Natural killer cell treated with Interleukin-12 subunit alpha and Interleukin-12 subunit beta and Interleukin-15 and Interleukin-18, amount 100 ng/mL, for 72 hours (primary cell): ENCODE measurements at regions not wholly inside any gene's neighbourhood (a gene's known extent, or its start where the extent isn't known, plus 50 kb on each side); places are given as distances from the start of the nearest gene placed in this dataset.

ENCODE experiments used
- ATAC-seq, 2 donors: fragments of 150-1000 bp; cut with Tn5 transposase in 1 of 2; sonication (Bioruptor Pico), chemical (Tn5 transposase) in 1 of 2; 2 replicates each; pipeline ENCODE4 v1.10.0; 2021
- DNase-seq: peaks from one replicate; pipeline ENCODE4 v3.0.0; 2022; ENCODE audit warnings: low spot score
- H3K27ac Mint-ChIP-seq, 2 donors: 1 replicate in 1 of 2; 2 replicates in 1 of 2; pipeline ENCODE4 v1.8.0; 2022; ENCODE audit warnings: mixed read lengths in 2 of 2, mild to moderate bottlenecking in 1 of 2, moderate library complexity in 1 of 2
- H3K27me3 Mint-ChIP-seq, 2 donors: 1 replicate in 1 of 2; 2 replicates in 1 of 2; pipeline ENCODE4 v1.8.0; 2022; ENCODE audit warnings: mixed read lengths in 2 of 2
- H3K36me3 Mint-ChIP-seq: one replicate; pipeline ENCODE4 v1.8.0; 2022; ENCODE audit warnings: mixed read lengths
- H3K4me1 Mint-ChIP-seq, 2 donors: 1 replicate in 1 of 2; 2 replicates in 1 of 2; pipeline ENCODE4 v1.8.0; 2022; ENCODE audit warnings: low read depth in 2 of 2, mixed read lengths in 2 of 2, mild to moderate bottlenecking in 1 of 2
- H3K4me3 Mint-ChIP-seq: one replicate; pipeline ENCODE4 v1.8.0; 2022; ENCODE audit warnings: mixed read lengths
- H3K9me3 Mint-ChIP-seq: 2 replicates; pipeline ENCODE4 v1.8.0; 2022; ENCODE audit warnings: mixed read lengths

DNA sequence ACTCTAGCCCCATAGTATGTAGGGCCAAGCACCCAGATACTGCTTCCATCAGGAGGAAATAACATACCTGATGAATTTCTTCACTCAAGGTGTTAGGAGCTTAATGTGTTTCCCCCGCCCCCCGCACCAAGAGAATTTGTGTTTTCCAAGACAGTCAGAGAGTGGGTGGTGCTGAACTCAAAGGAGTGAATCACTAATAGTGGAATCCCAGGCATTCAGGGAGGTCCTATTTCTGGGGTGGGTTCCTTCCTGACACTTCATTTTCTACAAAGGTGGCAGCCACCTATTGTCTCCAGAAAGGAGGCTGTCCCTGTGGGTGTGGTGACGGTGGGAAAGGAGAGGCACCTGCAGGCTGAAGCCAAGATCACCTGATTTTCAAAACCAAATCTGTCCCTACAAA lies 50.8 kb upstream of the ELF5 start:
- Mint-ChIP-seq H3K36me3 (no peaks in the 10 kb centered on the region), H3K4me3 (no peak overlapping the region), H3K9me3 (no peaks in the 10 kb centered on the region), H3K27ac (no peak overlapping the region), H3K4me1 (no peaks in the 10 kb centered on the region), H3K27me3 (peaks cover 27 to 37% of the 10 kb centered on the region in 2 donors)
- no peak for DNase-seq
- ATAC-seq, result no peak

DNA sequence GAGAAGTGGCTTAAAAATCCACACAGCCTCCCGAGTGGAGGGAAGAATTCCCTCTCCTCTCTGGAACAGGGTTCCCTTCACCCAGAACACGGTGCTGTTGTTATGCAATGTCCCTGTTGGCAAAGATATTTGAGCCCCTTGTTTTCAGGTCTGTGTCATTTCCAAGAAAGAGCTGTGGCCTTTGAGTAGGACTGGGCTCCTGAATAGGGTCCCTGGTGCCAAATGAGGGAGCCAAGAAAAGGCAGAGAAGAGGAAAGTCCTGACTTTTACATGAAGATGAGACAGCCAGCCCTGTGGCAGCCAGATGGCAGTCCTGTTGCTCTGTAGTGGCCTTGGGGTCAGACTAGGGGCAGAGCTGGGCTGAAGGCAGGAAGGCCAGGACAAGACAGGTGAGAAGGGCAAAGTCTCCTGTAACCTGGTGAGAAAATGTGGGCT lies 51.2 kb upstream of the ELF5 start:
- H3K4me3 Mint-ChIP-seq, result no peak overlapping the region
- H3K9me3 Mint-ChIP-seq, result no peaks in the 10 kb centered on the region
- peaks cover 25 to 33% of the 10 kb centered on the region in 2 donors for H3K27me3 Mint-ChIP-seq
- H3K36me3 Mint-ChIP-seq, result no peaks in the 10 kb centered on the region
- no peak overlapping the region for H3K27ac Mint-ChIP-seq
- H3K4me1 Mint-ChIP-seq, result no peaks in the 10 kb centered on the region
- DNase-seq (no peak), ATAC-seq (no peak)

DNA sequence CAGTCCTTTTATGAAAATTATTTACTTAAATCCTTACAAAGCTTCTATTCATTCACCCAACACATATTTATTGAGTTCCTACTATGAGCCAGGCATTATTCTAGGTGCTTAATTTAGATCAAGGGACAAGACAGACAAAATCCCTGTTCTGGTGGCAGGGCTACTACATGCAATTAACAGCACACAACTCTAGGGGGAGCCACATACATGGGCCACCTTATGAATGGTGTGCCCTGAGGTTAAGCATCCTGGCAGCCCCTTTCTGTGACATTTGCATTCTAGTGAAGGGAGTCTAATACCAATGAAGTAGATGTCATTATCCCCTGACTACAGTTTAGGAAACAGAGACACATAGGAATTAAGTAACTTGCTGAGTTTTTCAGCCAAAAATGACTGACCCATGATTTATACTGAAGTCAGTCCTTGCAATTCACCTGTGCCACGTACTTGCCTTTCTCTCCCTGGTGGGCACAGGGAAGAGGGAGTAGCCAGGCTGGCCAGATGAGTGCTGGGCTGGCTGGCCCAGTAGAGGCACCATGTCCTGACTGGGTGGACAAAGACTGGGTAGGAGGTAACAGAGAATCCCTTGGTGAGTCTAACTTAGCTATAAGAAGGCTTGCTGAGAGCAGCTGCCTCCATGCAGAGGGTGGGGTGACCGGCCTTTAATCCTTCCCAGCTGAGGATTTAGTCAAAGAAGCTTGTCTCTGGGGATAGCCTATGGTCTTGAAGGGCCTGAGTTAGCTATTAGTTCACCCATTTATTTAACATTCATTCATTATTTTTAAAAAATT lies 52.0 kb upstream of the ELF5 start:
- Mint-ChIP-seq H3K27me3 (peaks cover 31 to 38% of the 10 kb centered on the region in 2 donors), H3K36me3 (no peaks in the 10 kb centered on the region), H3K27ac (no peak overlapping the region), H3K9me3 (no peaks in the 10 kb centered on the region), H3K4me1 (no peaks in the 10 kb centered on the region), H3K4me3 (no peak overlapping the region)
- no peak for DNase-seq
- no peak for ATAC-seq

DNA sequence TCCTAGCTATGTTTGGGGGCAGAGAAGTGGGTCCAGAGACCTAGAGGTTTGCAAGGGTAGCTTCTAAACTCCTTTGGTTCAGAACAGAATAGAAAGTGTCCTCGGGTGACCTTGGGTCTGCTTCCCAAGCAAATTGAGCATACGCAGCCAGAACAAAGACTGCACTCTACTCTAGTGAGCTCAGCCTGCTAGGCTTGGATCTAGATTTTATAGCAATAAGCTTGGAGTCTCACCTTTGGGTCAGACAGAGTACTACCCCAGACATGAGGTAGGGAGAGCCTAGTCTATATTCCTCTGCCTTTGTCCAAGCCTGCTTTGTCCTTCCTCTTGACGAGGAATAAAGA lies 52.6 kb upstream of the ELF5 start:
- ATAC-seq (no peak), DNase-seq (no peak)
- no peak overlapping the region for H3K27ac Mint-ChIP-seq
- no peaks in the 10 kb centered on the region for H3K9me3 Mint-ChIP-seq
- peaks cover 31 to 44% of the 10 kb centered on the region in 2 donors for H3K27me3 Mint-ChIP-seq
- no peaks in the 10 kb centered on the region for H3K4me1 Mint-ChIP-seq
- H3K36me3 Mint-ChIP-seq, result no peaks in the 10 kb centered on the region
- no peak overlapping the region for H3K4me3 Mint-ChIP-seq

DNA sequence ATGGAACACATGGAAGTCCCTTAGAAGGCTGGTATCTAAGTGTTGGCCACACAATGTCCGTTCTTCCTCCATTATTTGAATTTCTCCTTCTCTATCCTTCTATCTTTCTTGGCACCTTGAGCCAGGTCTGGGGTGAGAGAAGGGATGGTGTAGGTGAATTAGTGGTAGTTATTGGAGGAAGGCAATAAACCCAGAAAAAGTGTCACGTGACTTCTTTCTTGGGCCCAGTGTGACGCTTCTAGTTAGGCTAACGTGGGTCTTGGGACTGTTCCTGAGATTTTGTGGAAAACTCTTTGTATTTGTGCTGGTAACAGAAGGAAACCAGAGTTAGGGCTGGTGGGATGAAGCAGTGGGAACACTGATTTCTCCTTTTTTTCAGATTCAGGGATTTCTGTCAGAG lies 53.1 kb upstream of the ELF5 start:
- no peak for ATAC-seq
- Mint-ChIP-seq H3K9me3 (no peaks in the 10 kb centered on the region), H3K4me1 (no peaks in the 10 kb centered on the region), H3K27ac (no peak overlapping the region), H3K4me3 (no peak overlapping the region), H3K36me3 (no peaks in the 10 kb centered on the region), H3K27me3 (peaks cover 31 to 49% of the 10 kb centered on the region in 2 donors)
- DNase-seq, result no peak

DNA sequence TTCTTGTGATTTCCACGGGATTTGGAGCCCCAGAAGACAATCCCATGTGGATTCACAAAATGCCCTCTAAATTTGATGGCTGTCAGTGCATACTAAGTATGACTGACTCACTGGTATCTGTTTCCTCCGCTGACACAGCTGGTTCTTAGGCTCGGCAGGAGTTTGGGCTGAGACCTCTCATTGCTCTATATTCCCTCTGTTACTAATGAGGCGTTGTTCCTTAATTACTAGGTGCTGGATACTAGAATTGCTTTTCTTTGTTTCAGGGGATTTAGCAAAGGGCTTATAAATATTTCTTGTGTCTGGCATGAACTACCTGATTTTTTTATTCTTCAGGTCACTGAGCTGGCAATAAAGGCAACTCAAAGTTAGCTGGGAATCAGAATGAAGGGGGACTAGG lies 53.2 kb upstream of the EHF start:
- Mint-ChIP-seq H3K36me3 (no peaks in the 10 kb centered on the region), H3K4me3 (no peak overlapping the region), H3K9me3 (no peaks in the 10 kb centered on the region), H3K27me3 (peaks cover 27 to 56% of the 10 kb centered on the region in 2 donors), H3K27ac (no peak overlapping the region), H3K4me1 (no peaks in the 10 kb centered on the region)
- DNase-seq, result no peak
- ATAC-seq, result no peak

DNA sequence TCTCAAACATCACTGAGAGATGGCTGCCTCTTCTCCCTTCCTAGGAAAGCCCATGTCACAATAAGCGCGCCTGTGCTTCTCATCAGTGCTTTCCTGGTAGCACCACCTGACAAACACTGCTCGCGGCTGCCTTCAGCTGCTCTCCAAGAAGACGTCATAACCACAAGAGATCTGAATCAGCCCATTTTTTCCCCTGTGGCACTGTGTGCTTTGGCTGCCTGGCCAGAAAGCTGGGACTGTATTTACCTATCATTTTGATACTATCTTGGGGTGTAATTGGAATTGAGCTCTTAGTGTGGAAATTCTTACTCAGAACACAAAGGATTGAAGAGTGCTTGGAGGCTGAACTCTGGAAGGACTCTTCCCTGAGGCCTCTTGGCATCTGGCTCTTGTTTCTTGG lies 50.3 kb upstream of the EHF start:
- H3K27me3 Mint-ChIP-seq, result peaks cover 34 to 62% of the 10 kb centered on the region in 2 donors
- no peaks in the 10 kb centered on the region for H3K9me3 Mint-ChIP-seq
- no peaks in the 10 kb centered on the region for H3K4me1 Mint-ChIP-seq
- no peak overlapping the region for H3K27ac Mint-ChIP-seq
- H3K4me3 Mint-ChIP-seq, result no peak overlapping the region
- no peaks in the 10 kb centered on the region for H3K36me3 Mint-ChIP-seq
- DNase-seq (no peak), ATAC-seq (no peak)
